GM12878 (cell line): ENCODE measurements at regions not wholly inside any gene's neighbourhood (a gene's known extent, or its start where the extent isn't known, plus 50 kb on each side); places are given as distances from the start of the nearest gene placed in this dataset.

Experiments
- CBX3 ChIP-seq: fragments of 200-600 bp; sonication (generic); IDR thresholded peaks from 2 replicates; pipeline ENCODE4 v1.6.1; 2016; ENCODE audit warnings: low read depth, borderline replicate concordance
- EP300 ChIP-seq, 2 experiments: fragments of 150-350 bp in 1 of 2; IDR thresholded peaks; 2 replicates each; pipeline ENCODE4 v1.6.1; 2011 to 2012; ENCODE audit warnings: low read depth in 2 of 2, low read length in 2 of 2, borderline replicate concordance in 1 of 2, improper control_type of control experiment in 1 of 2, inconsistent platforms in 1 of 2; ENCODE audit not compliant: control insufficient read depth in 1 of 2
- GATAD2B ChIP-seq: fragments of 450-650 bp; conservative IDR thresholded peaks from 2 replicates; pipeline ENCODE4 v1.6.1; 2017; ENCODE audit warnings: low read depth, mild to moderate bottlenecking, moderate library complexity
- NRF1 ChIP-seq: conservative IDR thresholded peaks from 2 replicates; pipeline ENCODE4 v1.6.1; 2011; ENCODE audit warnings: mild to moderate bottlenecking, low read depth, low read length, improper control_type of control experiment
- POLR2A ChIP-seq: IDR thresholded peaks from 2 replicates; pipeline ENCODE4 v1.6.1; 2011; ENCODE audit warnings: low read depth, mild to moderate bottlenecking, low read length
- SMC3 ChIP-seq: IDR thresholded peaks from 2 replicates; pipeline ENCODE4 v1.6.1; 2011; ENCODE audit warnings: low read length, improper control_type of control experiment, borderline replicate concordance
- ZNF274 ChIP-seq: IDR thresholded peaks from one replicate; pipeline ENCODE4 v1.8.0; 2011; ENCODE audit not compliant: insufficient read length, insufficient read depth
- TF ChIP-seq, protein P1 (sequence below), 3 experiments: IDR thresholded peaks in 2 of 3; conservative IDR thresholded peaks in 1 of 3; 2 replicates each; pipeline ENCODE4 v1.5.1; 2011; ENCODE audit warnings: low read depth in 3 of 3, low read length in 3 of 3, mild to moderate bottlenecking in 3 of 3, control low read depth in 2 of 3, moderate library complexity in 2 of 3, inconsistent platforms in 1 of 3, mixed read lengths in 1 of 3; ENCODE audit not compliant: control insufficient read depth in 2 of 3, insufficient read depth in 1 of 3; ENCODE audit errors: extremely low read depth in 1 of 3
- TF ChIP-seq, protein P2 (sequence below): IDR thresholded peaks from 2 replicates; pipeline ENCODE4 v1.6.1; 2011; ENCODE audit warnings: low read depth, low read length, improper control_type of control experiment, borderline replicate concordance
- TF ChIP-seq, protein P3 (sequence below): fragments of 450-650 bp; IDR thresholded peaks from 2 replicates; pipeline ENCODE4 v1.6.1; 2017; ENCODE audit warnings: mild to moderate bottlenecking, low read depth, inconsistent platforms; ENCODE audit not compliant: poor library complexity, severe bottlenecking
- TF ChIP-seq, protein P4 (sequence below): IDR thresholded peaks from 2 replicates; pipeline ENCODE4 v1.6.1; 2012; ENCODE audit warnings: mild to moderate bottlenecking, low read depth, low read length

DNA sequence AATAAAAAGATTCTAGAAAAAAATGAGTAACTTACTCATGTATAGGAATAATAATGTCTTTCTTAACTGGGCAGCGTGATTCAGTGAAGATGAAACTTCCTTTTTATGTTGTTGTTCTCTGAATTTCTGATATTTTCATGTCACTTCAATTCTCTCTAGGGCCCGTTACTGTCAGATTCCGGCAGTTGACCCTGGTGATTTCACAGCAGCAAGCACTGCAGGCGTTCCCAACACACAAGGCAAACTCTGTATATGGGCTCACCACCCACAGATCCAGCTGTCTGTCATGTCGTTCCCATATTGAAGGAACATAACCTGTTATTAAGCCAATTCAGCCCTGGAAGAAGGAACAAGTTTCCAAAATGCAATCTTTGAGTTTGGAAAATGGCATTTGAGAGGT lies 288.3 kb upstream of the GALNTL6 start:
- TF ChIP-seq, protein P1, sequence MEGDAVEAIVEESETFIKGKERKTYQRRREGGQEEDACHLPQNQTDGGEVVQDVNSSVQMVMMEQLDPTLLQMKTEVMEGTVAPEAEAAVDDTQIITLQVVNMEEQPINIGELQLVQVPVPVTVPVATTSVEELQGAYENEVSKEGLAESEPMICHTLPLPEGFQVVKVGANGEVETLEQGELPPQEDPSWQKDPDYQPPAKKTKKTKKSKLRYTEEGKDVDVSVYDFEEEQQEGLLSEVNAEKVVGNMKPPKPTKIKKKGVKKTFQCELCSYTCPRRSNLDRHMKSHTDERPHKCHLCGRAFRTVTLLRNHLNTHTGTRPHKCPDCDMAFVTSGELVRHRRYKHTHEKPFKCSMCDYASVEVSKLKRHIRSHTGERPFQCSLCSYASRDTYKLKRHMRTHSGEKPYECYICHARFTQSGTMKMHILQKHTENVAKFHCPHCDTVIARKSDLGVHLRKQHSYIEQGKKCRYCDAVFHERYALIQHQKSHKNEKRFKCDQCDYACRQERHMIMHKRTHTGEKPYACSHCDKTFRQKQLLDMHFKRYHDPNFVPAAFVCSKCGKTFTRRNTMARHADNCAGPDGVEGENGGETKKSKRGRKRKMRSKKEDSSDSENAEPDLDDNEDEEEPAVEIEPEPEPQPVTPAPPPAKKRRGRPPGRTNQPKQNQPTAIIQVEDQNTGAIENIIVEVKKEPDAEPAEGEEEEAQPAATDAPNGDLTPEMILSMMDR (IDR thresholded peaks at IDR 0.05 in 2 of 3, conservative IDR thresholded peaks at IDR 0.05 in 1 of 3; ENCODE audit: control insufficient read depth in 2 of 3, extremely low read depth in 1 of 3, insufficient read depth in 1 of 3, low read depth in 3 of 3, low read length in 3 of 3) = no peak
- no peak for TF ChIP-seq SMC3
- no peak for TF ChIP-seq POLR2A
- TF ChIP-seq, protein P2, sequence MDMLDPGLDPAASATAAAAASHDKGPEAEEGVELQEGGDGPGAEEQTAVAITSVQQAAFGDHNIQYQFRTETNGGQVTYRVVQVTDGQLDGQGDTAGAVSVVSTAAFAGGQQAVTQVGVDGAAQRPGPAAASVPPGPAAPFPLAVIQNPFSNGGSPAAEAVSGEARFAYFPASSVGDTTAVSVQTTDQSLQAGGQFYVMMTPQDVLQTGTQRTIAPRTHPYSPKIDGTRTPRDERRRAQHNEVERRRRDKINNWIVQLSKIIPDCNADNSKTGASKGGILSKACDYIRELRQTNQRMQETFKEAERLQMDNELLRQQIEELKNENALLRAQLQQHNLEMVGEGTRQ = no peak
- TF ChIP-seq CBX3 = no peak
- no peak for TF ChIP-seq ZNF274
- TF ChIP-seq, protein P3, sequence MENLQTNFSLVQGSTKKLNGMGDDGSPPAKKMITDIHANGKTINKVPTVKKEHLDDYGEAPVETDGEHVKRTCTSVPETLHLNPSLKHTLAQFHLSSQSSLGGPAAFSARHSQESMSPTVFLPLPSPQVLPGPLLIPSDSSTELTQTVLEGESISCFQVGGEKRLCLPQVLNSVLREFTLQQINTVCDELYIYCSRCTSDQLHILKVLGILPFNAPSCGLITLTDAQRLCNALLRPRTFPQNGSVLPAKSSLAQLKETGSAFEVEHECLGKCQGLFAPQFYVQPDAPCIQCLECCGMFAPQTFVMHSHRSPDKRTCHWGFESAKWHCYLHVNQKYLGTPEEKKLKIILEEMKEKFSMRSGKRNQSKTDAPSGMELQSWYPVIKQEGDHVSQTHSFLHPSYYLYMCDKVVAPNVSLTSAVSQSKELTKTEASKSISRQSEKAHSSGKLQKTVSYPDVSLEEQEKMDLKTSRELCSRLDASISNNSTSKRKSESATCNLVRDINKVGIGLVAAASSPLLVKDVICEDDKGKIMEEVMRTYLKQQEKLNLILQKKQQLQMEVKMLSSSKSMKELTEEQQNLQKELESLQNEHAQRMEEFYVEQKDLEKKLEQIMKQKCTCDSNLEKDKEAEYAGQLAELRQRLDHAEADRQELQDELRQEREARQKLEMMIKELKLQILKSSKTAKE = no peak
- no peak for TF ChIP-seq GATAD2B
- TF ChIP-seq, protein P4, sequence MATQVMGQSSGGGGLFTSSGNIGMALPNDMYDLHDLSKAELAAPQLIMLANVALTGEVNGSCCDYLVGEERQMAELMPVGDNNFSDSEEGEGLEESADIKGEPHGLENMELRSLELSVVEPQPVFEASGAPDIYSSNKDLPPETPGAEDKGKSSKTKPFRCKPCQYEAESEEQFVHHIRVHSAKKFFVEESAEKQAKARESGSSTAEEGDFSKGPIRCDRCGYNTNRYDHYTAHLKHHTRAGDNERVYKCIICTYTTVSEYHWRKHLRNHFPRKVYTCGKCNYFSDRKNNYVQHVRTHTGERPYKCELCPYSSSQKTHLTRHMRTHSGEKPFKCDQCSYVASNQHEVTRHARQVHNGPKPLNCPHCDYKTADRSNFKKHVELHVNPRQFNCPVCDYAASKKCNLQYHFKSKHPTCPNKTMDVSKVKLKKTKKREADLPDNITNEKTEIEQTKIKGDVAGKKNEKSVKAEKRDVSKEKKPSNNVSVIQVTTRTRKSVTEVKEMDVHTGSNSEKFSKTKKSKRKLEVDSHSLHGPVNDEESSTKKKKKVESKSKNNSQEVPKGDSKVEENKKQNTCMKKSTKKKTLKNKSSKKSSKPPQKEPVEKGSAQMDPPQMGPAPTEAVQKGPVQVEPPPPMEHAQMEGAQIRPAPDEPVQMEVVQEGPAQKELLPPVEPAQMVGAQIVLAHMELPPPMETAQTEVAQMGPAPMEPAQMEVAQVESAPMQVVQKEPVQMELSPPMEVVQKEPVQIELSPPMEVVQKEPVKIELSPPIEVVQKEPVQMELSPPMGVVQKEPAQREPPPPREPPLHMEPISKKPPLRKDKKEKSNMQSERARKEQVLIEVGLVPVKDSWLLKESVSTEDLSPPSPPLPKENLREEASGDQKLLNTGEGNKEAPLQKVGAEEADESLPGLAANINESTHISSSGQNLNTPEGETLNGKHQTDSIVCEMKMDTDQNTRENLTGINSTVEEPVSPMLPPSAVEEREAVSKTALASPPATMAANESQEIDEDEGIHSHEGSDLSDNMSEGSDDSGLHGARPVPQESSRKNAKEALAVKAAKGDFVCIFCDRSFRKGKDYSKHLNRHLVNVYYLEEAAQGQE = no peak
- TF ChIP-seq EP300 (IDR thresholded peaks at IDR 0.05; ENCODE audit: borderline replicate concordance in 1 of 2, control insufficient read depth in 1 of 2, low read depth in 2 of 2, low read length in 2 of 2) = no peak
- TF ChIP-seq NRF1 = no peak
